Left ventricle myocardium inferior (tissue), 1 donor: ENCODE measurements at regions not wholly inside any gene's neighbourhood (a gene's known extent, or its start where the extent isn't known, plus 50 kb on each side); places are given as distances from the start of the nearest gene placed in this dataset.

Source experiments
- DNase-seq: peaks from one replicate; pipeline ENCODE4 v3.0.0-alpha.2; 2020
- H3K27ac ChIP-seq: fragments of 200-600 bp; replicated peaks from 2 replicates; pipeline ENCODE4 v1.8.0; 2021
- H3K27me3 ChIP-seq: fragments of 200-600 bp; 2 replicates; pipeline ENCODE4 v1.8.0; 2021; ENCODE audit warnings: low read depth
- H3K36me3 ChIP-seq: fragments of 200-600 bp; 2 replicates; pipeline ENCODE4 v1.8.0; 2021
- H3K4me1 ChIP-seq: fragments of 200-600 bp; 2 replicates; pipeline ENCODE4 v1.8.0; 2021
- H3K4me3 ChIP-seq: fragments of 200-600 bp; 2 replicates; pipeline ENCODE4 v1.8.0; 2021; ENCODE audit warnings: mild to moderate bottlenecking, moderate library complexity
- H3K9me3 ChIP-seq: fragments of 200-600 bp; replicated peaks from 2 replicates; pipeline ENCODE4 v1.8.0; 2021
- CTCF ChIP-seq: fragments of 200-600 bp; IDR thresholded peaks from 2 replicates; pipeline ENCODE4 v1.8.0; 2021; ENCODE audit warnings: antibody characterized with exemption, mild to moderate bottlenecking, borderline replicate concordance
- intact Hi-C: fragments of 100-400 bp; cut with micrococcal nuclease; formaldehyde crosslinking; loops from one replicate; pipeline ENCODE4 v1.11.0; 2022
- donor health status: DM: no; HTN: yes; CAD: no; lungs with severe emphysema.

- H3K4me3 ChIP-seq = no peak overlapping the region
- intact Hi-C loops = no loop called here
- H3K4me1 ChIP-seq = no peaks in the 10 kb centered on the region
- no peak overlapping the region for H3K27ac ChIP-seq
- H3K9me3 ChIP-seq = no peaks in the 10 kb centered on the region
- peaks cover 23% of the 10 kb centered on the region for H3K27me3 ChIP-seq
- no peak for DNase-seq
- TF ChIP-seq CTCF = no peak
- no peaks in the 10 kb centered on the region for H3K36me3 ChIP-seq
These were observed 255.2 kb upstream of the IRX1 start for GRCh38 chr5:3340471-3340870.

- Histone ChIP-seq H3K4me1 (no peaks in the 10 kb centered on the region), H3K27me3 (peaks cover 19% of the 10 kb centered on the region), H3K4me3 (no peak overlapping the region), H3K9me3 (no peaks in the 10 kb centered on the region), H3K27ac (no peak overlapping the region), H3K36me3 (no peaks in the 10 kb centered on the region)
- intact Hi-C loops = no loop called here
- no peak for TF ChIP-seq CTCF
- DNase-seq = no peak
These were observed 255.9 kb upstream of the IRX1 start for GRCh38 chr5:3339798-3340115.

GRCh38 chr5:3339092-3339797 is 256.4 kb upstream of the IRX1 start:
- no peaks in the 10 kb centered on the region for H3K9me3 ChIP-seq
- H3K4me1 ChIP-seq = no peaks in the 10 kb centered on the region
- no peak overlapping the region for H3K27ac ChIP-seq
- intact Hi-C loops = no loop called here
- peaks cover 14% of the 10 kb centered on the region for H3K27me3 ChIP-seq
- no peak for TF ChIP-seq CTCF
- H3K36me3 ChIP-seq = no peaks in the 10 kb centered on the region
- no peak for DNase-seq
- no peak overlapping the region for H3K4me3 ChIP-seq

- H3K27me3 ChIP-seq = peaks cover 12% of the 10 kb centered on the region
- DNase-seq = no peak
- H3K4me3 ChIP-seq = no peak overlapping the region
- no peaks in the 10 kb centered on the region for H3K36me3 ChIP-seq
- intact Hi-C loops = no loop called here
- no peaks in the 10 kb centered on the region for H3K9me3 ChIP-seq
- H3K27ac ChIP-seq = no peak overlapping the region
- no peak for TF ChIP-seq CTCF
- H3K4me1 ChIP-seq = no peaks in the 10 kb centered on the region
These were observed 257.7 kb upstream of the IRX1 start for GRCh38 chr5:3337812-3338541.

GRCh38 chr5:3336666-3337065 is 259.0 kb upstream of the IRX1 start:
- Histone ChIP-seq H3K36me3 (no peaks in the 10 kb centered on the region), H3K27me3 (peaks cover 16% of the 10 kb centered on the region), H3K9me3 (no peaks in the 10 kb centered on the region), H3K4me3 (no peak overlapping the region), H3K4me1 (no peaks in the 10 kb centered on the region), H3K27ac (no peak overlapping the region)
- intact Hi-C loops = no loop called here
- TF ChIP-seq CTCF = no peak
- DNase-seq = no peak
